CD4-positive, alpha-beta T cell (primary cell): ENCODE measurements at regions not wholly inside any gene's neighbourhood (a gene's known extent, or its start where the extent isn't known, plus 50 kb on each side); places are given as distances from the start of the nearest gene placed in this dataset.

Source experiments
- ATAC-seq: fragments of 200-7000 bp; cut with Tn5 transposase; one replicate; pipeline ENCODE4 v1.10.0; 2022; ENCODE audit warnings: mild to moderate bottlenecking; ENCODE audit not compliant: poor library complexity
- CTCF ChIA-PET: fragments of 350-600 bp; sonication (Branson Sonifier 250); formaldehyde crosslinking; loops from one replicate; lab custom pipeline; 2021; ENCODE audit warnings: antibody characterized with exemption, inconsistent platforms; lab: Charles Lee
- POLR2A ChIA-PET: fragments of 350-600 bp; sonication (Branson Sonifier 250); formaldehyde crosslinking; loops from one replicate; lab custom pipeline; 2021; ENCODE audit warnings: antibody characterized with exemption, inconsistent platforms; lab: Charles Lee
- DNase-seq, 14 experiments: peaks; one replicate each; pipeline ENCODE4 v3.0.0-alpha.2; 2013 to 2020; ENCODE audit warnings: mixed read lengths in 2 of 14
- H3K27ac ChIP-seq, 2 donors: one replicate each; pipeline versions ENCODE4 v1.5.1 to v1.7.0; 2013; ENCODE audit warnings: low read length in 2 of 2, low read depth in 1 of 2, mild to moderate bottlenecking in 1 of 2
- H3K27me3 ChIP-seq, 2 experiments: 1 replicate in 1 of 2; 2 replicates in 1 of 2; pipeline versions ENCODE4 v1.6.1 to v1.7.0; 2013; ENCODE audit warnings: low read length in 2 of 2, control low read depth in 1 of 2, mild to moderate bottlenecking in 1 of 2, moderate library complexity in 1 of 2; ENCODE audit not compliant: insufficient read depth in 2 of 2, control insufficient read depth in 1 of 2
- H3K36me3 ChIP-seq: one replicate; pipeline ENCODE4 v1.6.1; 2013; ENCODE audit warnings: low read length, control low read depth; ENCODE audit not compliant: insufficient read depth
- H3K4me1 ChIP-seq: one replicate; pipeline ENCODE4 v1.6.1; 2013; ENCODE audit warnings: low read length, control low read depth; ENCODE audit not compliant: insufficient read depth
- H3K4me3 ChIP-seq: one replicate; pipeline ENCODE4 v1.5.1; 2013; ENCODE audit warnings: mild to moderate bottlenecking, low read length, moderate library complexity
- H3K9me3 ChIP-seq, 2 experiments: 1 replicate in 1 of 2; 2 replicates in 1 of 2; pipeline versions ENCODE4 v1.6.1 to v1.7.0; 2013; ENCODE audit warnings: low read length in 2 of 2, mild to moderate bottlenecking in 2 of 2, control low read depth in 1 of 2, moderate library complexity in 1 of 2; ENCODE audit not compliant: control insufficient read depth in 1 of 2, insufficient read depth in 1 of 2
- H3K27ac Mint-ChIP-seq: one replicate; pipeline ENCODE4 v1.8.0; 2020; ENCODE audit warnings: mixed read lengths
- H3K27me3 Mint-ChIP-seq: one replicate; pipeline ENCODE4 v1.8.0; 2021; ENCODE audit warnings: mixed read lengths
- H3K36me3 Mint-ChIP-seq: one replicate; pipeline ENCODE4 v1.8.0; 2021; ENCODE audit warnings: low read depth, mixed read lengths
- H3K4me1 Mint-ChIP-seq: one replicate; pipeline ENCODE4 v1.8.0; 2021; ENCODE audit warnings: low read depth, mixed read lengths
- H3K4me3 Mint-ChIP-seq: one replicate; pipeline ENCODE4 v1.8.0; 2020; ENCODE audit warnings: mild to moderate bottlenecking, mixed read lengths
- H3K9me3 Mint-ChIP-seq: one replicate; pipeline ENCODE4 v1.8.0; 2020; ENCODE audit warnings: mixed read lengths
- CTCF ChIP-seq: fragments of 200-600 bp; IDR thresholded peaks from one replicate; pipeline ENCODE4 v1.8.0; 2022; ENCODE audit warnings: antibody characterized with exemption, mild to moderate bottlenecking
- intact Hi-C, 2 experiments: fragments of 100-400 bp; cut with DNase I in 1 of 2; cut with micrococcal nuclease in 1 of 2; formaldehyde crosslinking; loops; one replicate each; pipeline versions ENCODE4 v1.15.1 to v1.9.0; 2023 to 2025; cut with DNase I, micrococcal nuclease

GRCh38 chr4:74539044-74539790 is 94.3 kb downstream of the AREG start:
- POLR2A ChIA-PET = interaction anchor here (0.6 kb wide), 1 partner anchor 78 kb away, joined by 4 read pairs; no protein-coding TSS in a partner anchor
- intact Hi-C loops = loop anchor here in 1 of 2 experiments (5.0 to 10.0 kb wide), 2 partner anchors 133 to 314 kb away; no protein-coding TSS in a partner anchor
- Mint-ChIP-seq H3K9me3 (no peaks in the 10 kb centered on the region), H3K27me3 (peaks cover 4% of the 10 kb centered on the region), H3K4me1 (peaks cover 7% of the 10 kb centered on the region), H3K27ac (no peak overlapping the region), H3K4me3 (no peak overlapping the region), H3K36me3 (no peaks in the 10 kb centered on the region)
- CTCF ChIA-PET = no interaction called here
- no peaks in the 10 kb centered on the region for H3K9me3 ChIP-seq
- ATAC-seq (no peak), DNase-seq (no peak)
- no peak overlapping the region for H3K4me3 ChIP-seq
- no peak overlapping the region for H3K27ac ChIP-seq
- H3K36me3 ChIP-seq = no peaks in the 10 kb centered on the region
- no peaks in the 10 kb centered on the region for H3K27me3 ChIP-seq
- no peaks in the 10 kb centered on the region for H3K4me1 ChIP-seq
- TF ChIP-seq CTCF = no peak

GRCh38 chr4:74540193-74540592 is 95.3 kb downstream of the AREG start:
- intact Hi-C loops = no loop called here
- peaks cover 7% of the 10 kb centered on the region for H3K4me1 Mint-ChIP-seq
- H3K4me1 ChIP-seq = no peaks in the 10 kb centered on the region
- TF ChIP-seq CTCF = no peak
- no peak overlapping the region for H3K4me3 ChIP-seq
- no peak overlapping the region for H3K27ac Mint-ChIP-seq
- H3K9me3 Mint-ChIP-seq = no peaks in the 10 kb centered on the region
- ChIA-PET CTCF (no interaction called here), POLR2A (interaction anchor here (0.7 kb wide), 1 partner anchor 86 kb away, joined by 3 read pairs; no protein-coding TSS in a partner anchor)
- no peak for DNase-seq
- no peaks in the 10 kb centered on the region for H3K36me3 ChIP-seq
- H3K27me3 ChIP-seq = no peaks in the 10 kb centered on the region
- no peaks in the 10 kb centered on the region for H3K27me3 Mint-ChIP-seq
- no peak overlapping the region for H3K4me3 Mint-ChIP-seq
- H3K27ac ChIP-seq = no peak overlapping the region
- no peaks in the 10 kb centered on the region for H3K36me3 Mint-ChIP-seq
- no peaks in the 10 kb centered on the region for H3K9me3 ChIP-seq
- no peak for ATAC-seq

GRCh38 chr4:74541667-74542066 is 96.7 kb downstream of the AREG start:
- ATAC-seq = no peak
- H3K9me3 Mint-ChIP-seq = no peaks in the 10 kb centered on the region
- Histone ChIP-seq H3K36me3 (no peaks in the 10 kb centered on the region), H3K27ac (no peak overlapping the region), H3K4me3 (no peak overlapping the region), H3K9me3 (no peaks in the 10 kb centered on the region), H3K4me1 (no peaks in the 10 kb centered on the region), H3K27me3 (no peaks in the 10 kb centered on the region)
- no peak for DNase-seq
- H3K4me3 Mint-ChIP-seq = no peak overlapping the region
- intact Hi-C loops = no loop called here
- no peaks in the 10 kb centered on the region for H3K36me3 Mint-ChIP-seq
- no peak for TF ChIP-seq CTCF
- H3K27me3 Mint-ChIP-seq = no peaks in the 10 kb centered on the region
- H3K27ac Mint-ChIP-seq = no peak overlapping the region
- POLR2A ChIA-PET = no interaction called here
- CTCF ChIA-PET = no interaction called here
- peaks cover 7% of the 10 kb centered on the region for H3K4me1 Mint-ChIP-seq
